Central memory CD4-positive, alpha-beta T cell (primary cell): ENCODE measurements at regions not wholly inside any gene's neighbourhood (a gene's known extent, or its start where the extent isn't known, plus 50 kb on each side); places are given as distances from the start of the nearest gene placed in this dataset.
"Not testable (repeated sequence)": the region's sequence is repeated elsewhere in the genome, so short reads cannot be mapped to it uniquely, and the experiment has no call there.

Source experiments
- DNase-seq: peaks from one replicate; pipeline ENCODE4 v3.0.0; 2022

DNA sequence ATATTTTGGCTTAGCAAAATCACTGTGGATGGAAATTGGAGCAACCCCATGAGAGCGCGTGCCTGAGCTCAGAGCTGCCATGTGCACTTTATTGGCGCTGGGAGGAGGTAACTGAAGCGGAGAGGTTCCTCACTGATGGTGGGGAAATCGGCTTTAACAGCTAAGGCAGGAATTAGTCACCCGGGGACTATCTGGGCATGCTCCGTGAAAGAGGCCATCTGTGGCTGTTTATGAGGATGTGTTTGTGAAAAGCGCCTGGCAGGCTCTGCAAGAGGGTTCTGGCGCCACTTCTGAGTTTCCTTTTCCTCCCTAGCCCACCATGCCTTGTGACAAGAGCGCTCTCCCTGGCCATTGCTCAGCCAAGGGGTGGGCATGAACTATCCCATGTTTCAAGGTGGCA, 815.6 kb downstream of the UQCRFS1 start:
- DNase-seq, result no peak

DNA sequence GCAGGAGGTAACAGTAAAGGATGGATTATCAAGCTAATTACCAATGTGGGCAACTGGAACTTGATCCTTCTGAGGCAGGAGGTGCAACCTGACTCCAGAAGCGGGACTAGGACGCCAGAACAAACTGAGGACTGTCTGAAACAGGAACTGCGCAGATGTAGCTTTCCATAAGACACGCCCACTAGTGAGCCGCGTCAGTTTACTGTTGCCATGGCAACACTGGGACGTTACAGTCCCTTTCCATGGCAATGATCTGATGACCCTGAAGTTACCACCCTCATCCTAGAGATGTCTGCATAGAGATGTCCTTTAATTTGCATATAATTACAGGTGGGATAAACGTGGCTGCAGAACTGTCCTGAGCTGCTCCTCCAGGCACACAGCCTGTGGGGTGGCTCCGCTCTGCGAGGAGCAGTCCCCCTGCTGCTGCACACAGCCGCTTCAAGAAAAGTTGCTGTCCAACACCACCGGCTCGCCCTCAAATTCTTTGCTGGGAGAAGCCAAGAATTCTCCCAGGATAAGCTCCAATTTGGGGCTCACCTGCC, 816.6 kb downstream of the UQCRFS1 start:
- DNase-seq, result no peak

DNA sequence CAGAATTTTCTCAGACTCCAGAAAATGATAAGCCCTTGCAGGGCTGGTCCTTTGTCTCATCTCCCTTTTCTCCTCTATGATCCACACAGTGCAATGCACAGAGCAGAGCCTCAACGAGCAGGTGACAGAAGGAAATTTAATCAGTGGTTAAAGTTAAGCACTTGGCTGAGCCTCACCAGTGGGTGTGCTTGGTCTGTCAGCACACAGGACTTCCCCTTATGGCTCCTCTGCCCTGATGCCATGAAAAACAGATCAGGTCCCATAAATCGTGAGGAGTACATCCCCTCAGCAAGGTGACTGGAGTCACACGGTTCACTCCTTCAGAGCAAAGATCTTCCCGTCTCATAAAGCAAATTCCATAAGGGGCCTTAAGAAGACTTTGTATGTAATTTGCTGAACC, 818.2 kb downstream of the UQCRFS1 start:
- DNase-seq, result no peak

DNA sequence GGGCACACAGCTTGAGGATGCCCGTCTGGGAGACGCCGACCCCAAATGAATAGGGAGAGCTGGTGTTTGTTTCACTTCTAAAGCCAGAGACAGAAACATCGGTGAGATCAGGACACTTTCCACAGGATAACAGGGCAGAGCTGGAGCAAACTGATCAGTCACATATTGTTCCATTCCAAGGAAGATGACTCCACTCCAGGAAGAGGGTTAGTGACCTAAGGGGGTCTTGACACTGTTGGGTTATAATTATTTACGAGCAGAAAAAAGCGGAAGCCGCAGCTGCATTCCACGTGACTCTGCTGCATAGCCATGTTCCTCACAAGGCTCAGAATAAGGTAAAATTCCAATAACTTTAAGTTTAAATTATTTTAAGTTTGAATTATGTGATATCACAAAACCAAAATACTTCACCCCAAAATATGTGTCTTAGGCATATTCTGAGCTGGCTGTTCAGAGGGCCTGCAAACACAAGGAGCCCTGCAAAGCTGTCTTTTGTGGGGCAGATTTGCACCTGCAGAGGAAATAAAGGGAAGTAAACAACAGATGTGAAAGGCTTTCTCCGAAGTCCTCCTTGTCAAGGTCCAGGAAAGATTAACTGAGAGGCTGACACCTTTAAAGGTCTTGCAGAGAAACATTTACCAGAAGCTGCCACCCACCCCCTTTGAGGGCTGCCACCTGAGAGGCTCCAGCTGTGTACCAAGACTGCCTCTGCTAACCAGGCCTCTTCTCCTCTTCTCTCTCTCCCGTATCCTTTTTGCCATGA, 819.2 kb downstream of the UQCRFS1 start:
- no peak for DNase-seq

DNA sequence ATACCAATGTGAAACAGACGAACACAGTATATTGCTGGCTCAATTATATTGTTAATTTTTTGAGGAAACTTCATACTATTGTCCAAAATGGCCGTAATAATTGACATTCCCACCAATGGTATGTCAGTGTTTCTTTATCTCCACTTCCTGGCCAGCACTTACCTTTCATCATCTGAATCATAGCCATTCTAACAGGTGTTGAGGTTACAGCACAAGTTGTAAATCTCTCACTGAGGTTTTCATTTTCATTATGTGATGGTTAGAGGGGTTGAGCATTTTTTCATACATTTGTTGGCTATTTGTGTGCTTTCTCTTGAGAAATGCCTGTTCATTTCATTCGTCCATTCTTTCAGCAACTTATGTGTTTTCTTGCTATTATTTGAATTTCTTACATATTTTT, 824.0 kb downstream of the UQCRFS1 start:
- no peak for DNase-seq

DNA sequence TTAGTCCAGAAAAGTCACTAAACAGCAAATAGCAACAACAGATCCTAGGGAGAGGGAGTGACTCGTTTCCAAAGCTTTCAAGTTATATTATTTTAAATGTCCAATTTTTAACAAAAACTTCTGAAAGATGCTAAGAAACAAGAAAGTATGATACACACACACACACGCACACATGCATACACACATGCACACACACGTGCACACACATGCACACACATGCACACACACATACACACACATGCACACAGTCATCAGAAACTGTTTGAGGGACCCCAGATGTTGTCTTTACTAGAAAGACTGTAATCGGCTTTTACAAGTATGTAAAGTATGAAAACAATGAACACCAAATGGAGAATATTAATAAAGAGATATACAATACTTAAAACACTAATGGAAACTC, 825.4 kb downstream of the UQCRFS1 start:
- DNase-seq, result no peak

DNA sequence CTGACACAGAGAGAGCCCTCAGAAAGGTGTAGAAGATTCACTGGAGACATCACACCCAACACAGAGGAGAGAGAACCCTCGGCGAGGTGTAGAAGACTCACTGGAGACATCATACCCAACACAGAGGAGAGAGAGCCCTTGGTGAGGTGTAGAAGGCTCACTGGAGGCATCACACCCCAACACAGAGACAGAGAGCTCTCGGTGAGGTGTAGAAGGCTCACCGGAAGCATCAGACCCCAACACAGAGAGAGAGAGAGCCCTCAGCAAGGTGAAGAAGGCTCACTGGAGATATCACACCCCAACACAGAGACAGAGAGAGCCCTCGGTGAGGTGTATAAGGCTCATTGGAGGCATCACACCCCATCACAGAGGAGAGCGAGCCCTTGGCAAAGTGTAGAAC, 826.5 kb downstream of the UQCRFS1 start:
- no peak for DNase-seq

DNA sequence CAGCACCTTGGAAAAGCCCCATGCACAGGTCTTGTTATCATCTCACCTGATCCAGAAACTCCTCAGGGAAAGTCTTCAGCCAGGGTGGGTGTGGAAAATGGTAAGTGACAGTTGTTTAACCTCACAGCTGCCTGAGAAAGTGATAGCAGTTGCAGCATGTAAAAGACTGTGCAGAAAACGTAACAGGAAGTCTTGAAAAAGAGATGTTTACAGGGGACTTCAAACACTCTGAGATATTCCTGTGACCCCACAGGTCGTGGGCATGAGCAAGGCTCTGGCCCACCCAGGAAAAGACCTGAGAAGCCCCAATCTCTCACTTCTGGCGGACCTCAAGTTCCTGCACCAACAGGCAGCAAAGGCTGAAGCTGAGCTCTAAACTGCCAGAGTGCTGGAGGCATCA, 826.9 kb downstream of the UQCRFS1 start:
- DNase-seq, result no peak

DNA sequence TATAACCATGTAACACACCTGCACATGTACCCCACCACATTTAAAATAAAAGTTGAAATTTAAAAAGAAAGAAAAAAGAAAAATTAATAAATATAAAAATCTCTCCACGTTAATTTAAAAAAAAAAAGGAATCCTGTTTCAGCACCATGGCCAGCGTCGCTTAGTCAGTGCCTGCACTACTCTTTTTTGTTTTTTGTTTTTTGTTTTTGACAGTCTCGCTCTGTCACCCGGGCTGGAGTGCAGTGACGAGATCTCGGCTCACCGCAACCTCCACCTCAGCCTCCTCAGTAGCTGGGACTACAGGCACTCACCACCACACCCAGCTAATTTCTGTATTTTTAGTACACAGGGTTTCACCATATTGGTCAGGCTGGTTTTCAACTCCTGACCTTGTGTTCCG, 835.9 kb downstream of the UQCRFS1 start:
- DNase-seq, result no peak

DNA sequence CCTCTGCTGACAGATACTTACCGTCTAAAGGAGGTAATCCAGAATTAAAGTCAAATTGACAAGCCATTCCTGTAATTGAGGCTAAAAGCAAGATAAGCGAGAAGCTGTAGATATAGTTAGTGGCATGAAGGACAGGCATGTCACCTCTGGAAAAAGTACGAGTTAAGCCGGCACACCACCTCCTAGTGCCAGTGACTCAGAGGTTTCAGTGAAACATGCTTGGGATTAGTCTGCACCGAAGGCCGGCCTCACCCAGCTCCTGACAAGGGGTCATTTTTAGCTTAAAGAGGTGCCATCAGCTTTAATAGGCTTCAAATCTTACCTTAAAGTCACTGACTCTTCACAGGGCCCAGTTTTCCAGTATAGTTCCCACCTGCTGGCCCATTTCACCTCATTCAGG, 838.0 kb downstream of the UQCRFS1 start:
- DNase-seq, result no peak

DNA sequence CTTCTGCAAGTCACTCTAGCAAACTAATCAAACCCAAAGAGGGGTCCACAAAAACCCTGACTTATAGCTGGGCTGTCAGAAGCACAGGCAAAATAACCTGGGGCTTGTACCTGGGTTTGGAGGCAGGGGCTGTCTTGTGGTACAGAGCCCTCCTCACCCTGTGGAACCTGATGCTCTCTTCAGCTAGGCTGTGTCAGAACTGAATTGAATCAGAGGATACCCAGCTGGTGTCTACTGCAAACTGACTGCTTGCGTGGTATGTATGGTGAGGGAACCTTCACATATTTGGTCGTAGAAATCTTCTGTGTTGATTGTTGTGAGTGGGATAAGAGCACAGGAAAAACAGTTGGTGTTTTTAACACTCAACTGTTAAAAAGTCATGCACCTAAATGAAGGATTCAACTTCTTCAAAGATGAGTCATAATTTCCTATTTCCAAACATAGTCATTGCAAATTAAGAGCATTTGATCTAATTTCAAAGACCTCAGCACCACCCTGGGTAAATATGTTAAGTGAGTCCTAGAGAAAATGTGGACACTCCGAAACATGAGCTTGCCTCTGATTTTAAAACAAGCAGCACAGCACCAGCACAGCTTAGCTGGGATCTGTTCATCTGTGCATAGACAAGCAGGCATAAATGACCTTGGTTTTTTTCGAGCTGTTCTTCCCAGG, 840.2 kb downstream of the UQCRFS1 start:
- DNase-seq, result no peak

DNA sequence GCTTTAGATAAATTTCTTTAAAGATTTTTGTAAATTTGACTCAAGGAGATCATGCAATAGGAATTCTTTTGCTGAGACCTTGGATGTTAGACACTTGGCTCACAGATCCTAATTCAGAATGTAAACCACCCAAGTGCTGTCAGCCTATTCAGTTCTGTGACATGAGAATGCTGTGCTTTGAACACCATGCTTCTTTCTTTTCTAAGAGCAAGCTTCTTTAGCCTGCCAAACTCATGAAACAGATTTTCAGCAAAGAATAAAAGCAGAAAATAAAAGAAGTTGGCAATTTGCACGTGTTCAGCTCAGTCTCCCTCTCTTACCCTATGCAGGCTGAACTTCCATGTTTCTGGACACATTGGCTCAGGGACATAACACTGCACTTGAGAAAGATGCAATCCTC, 845.8 kb downstream of the UQCRFS1 start:
- no peak for DNase-seq

DNA sequence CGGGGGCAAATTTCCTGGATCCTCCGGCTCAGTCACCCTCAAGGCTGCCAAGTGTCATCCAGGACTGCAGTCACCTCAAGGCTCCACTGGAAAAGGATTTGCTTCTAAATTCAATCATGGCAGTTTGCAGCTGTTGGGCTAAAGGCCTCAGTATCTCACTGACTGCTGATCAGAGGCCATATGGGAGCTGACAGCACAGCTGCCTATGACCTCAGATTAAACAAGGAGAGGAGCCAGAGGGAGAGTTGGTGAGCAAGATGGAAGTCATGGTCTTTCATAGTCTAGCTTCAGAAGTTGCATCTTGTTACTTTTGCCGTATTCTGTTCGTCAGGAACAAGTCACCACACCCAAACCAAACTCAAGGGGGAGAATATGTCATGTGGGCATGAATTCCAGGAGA, 849.7 kb downstream of the UQCRFS1 start:
- DNase-seq, result no peak

DNA sequence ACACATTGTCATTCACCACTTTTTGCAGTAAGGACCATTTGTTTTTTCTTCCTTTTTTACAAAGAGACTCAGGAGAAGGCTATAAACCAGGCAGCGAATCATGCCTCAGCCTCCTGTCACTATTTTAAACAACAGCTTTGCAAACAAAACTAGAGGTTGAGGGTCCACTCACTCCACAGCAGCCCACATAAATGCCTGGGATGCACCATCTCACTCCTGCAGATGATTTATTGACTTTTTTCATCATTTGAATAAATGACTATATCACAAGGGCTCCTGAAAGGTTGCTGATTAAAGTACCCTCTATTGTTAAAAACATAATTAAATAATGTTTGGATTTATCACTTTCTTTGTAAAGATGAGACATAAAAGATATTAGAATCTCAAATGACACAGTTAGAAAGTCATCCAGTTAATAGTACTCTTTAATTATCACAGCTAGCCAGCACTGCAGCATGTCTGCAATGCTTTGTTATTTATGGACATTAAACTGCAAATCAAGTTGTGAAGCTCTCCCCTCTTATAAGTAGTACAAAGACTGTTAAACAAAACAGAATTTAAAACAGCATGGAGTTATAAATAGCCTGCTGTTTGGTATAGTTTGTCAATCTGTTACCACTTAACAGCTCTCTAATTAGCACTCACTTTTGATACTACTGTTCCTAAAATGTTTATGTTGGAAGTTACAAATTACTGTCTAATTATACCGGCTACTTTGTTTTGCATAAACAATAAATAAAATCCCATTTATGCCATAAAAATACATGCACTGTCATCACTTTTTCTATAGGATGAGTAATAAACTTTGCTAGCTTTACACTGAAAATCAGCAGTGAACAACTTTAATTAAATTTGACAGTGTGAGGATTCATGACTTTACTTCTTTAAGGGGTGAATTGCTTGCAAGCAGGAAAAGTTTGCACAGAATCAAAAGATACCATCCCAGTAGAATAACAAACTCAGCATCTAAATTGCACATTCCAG, 853.2 kb downstream of the UQCRFS1 start:
- no peak for DNase-seq

DNA sequence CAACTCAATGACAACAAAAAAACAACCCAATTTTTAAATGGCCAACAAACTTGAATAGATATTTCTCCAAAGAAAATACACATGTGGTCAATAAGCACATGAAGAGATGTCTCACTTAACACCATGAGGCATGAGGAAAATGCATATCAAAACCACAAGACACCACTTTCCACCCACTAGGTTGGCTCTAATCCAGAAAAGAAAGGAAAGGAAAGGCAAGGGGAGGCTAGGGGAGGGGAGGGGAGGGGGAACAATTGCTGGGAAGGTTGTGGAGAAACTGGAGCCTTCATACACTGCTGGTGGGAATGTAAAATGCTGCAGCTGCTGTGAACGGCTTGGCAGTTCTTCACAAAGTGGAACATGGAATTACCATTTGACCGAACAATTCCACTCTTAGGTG, 854.3 kb downstream of the UQCRFS1 start:
- no peak for DNase-seq

DNA sequence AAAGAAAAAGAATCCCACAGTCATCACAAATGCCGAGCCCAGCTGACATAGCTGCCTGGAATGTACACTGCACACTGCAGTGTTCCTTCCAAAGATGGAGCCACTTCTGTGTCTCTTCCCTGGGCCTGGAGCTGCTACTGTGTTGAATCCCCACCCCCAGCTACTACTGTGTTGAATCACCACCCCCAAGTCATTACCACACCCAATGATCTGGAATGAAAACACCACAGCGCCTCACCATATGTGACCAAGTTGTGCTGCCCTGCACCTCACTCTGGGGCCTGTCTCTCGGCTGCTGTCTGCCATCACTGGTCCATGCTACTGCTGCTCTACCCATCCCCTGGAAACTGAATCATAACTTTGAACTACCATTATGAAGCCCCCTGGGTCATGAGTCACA, 861.2 kb downstream of the UQCRFS1 start:
- no peak for DNase-seq

DNA sequence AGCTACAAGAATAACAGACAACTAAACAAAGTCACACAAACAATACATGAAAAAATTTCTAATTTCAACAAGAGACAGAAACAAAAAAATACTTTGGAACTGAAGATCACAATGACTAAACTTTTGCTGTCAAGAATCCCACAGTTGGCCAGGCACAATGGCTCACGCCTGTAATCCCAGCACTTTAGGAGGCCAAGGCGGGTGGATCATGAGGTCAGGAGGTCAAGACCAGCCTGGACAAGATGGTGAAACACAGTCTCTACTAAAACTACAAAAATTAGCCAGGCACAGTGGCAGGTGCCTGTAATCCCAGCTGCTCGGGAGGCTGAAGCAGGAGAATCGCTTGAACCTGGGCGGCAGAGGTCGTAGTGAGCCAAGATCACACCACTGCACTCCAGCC, 861.6 kb downstream of the UQCRFS1 start:
- DNase-seq, result not testable (repeated sequence)

DNA sequence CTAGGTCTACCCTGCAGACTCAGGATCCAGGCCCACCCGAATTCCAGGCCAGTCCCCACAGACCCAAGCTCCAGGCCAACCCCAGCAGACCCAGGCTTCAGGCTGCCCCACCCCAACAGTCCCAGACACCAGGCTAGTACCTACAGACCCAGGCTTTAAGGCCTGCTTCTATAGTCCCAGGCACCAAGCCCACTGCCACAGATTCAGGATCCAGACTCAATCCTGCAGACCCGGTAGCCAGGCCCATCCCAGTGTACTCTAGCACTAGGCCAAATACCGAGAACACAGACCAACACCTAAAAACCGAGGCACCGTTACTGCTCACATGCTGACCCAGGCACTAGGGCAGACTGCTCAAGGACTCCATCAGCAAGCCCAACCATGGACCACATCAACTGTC, 862.3 kb downstream of the UQCRFS1 start:
- DNase-seq, result no peak

DNA sequence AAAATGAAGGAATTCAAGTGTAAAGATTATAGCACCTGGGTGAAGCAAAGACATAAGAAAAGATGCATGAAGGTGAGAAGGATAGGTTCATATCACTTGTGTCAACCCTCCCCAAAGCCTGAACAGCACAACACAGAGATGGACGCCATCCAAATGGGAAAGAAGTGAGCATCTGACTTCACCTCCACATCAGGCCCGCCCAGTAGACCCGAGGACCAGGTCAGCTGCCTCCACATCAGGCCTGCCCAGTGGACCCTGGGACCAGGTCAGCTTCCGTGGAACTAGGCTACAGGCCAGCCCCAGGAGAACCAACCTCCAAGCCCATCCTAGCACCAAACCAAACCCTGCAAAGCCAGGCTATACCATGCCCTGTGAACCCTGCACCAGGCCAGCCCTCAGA, 862.9 kb downstream of the UQCRFS1 start:
- no peak for DNase-seq

DNA sequence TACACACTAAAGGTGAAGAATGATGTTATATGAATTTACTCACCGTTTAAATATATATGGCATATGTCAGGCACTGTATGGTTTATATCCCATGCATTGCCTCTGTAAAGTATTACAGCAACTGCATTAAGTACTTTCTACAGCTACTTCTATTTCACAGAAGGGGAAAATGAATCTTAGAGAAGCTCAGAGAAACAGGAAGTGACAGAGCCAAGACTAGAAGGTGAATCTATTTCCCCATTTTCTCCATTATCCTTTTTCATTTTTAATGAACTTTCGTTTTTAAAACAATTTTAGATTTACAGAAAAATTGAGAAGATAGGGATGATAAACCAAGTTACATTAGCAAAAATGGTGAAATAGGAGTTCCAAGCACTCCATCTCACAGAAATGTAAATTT, 863.3 kb downstream of the UQCRFS1 start:
- no peak for DNase-seq

DNA sequence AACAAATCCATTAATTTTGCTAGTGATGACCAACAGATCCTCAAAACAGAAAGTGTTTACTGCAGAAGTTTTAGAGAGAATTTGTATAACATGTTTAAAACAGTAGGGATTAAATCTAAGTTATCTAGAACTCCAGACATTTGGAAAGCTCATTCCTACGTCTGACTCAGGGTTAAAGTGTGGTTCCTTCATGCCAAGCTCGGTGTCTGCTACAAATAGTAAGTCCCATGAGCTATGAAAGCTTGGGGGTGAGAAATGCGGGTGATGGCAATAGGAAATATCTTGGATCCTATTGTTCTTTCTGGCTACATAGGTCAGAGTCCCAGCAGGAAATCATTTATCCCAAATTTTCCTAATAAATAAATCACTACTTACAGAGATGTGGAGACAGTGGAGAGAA, 867.1 kb downstream of the UQCRFS1 start:
- DNase-seq, result no peak

DNA sequence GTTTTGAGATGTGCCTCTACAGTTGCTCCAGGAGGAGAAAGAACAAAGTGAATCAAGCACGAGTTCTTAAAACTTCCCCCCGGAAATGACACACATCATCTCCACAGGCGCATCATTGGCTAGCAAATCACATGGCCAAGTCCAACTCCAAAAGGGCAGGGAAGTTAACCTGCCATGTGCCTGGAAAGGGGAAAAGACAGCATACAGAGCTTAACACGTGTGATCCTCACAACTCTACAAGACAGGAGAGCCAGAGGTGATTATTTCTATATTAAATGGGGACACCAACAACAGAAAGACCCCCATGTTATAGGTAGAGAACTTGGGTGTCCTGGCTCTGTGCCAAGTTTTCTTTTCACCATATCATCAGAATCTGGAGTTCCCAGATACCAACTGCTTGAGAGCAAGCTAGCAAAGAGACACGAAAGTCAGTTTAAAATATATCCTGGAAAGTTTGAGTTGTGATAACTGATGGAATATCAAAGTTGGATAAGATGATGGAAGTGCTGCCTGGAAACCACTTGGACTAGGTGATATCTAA, 871.1 kb downstream of the UQCRFS1 start:
- DNase-seq, result no peak

DNA sequence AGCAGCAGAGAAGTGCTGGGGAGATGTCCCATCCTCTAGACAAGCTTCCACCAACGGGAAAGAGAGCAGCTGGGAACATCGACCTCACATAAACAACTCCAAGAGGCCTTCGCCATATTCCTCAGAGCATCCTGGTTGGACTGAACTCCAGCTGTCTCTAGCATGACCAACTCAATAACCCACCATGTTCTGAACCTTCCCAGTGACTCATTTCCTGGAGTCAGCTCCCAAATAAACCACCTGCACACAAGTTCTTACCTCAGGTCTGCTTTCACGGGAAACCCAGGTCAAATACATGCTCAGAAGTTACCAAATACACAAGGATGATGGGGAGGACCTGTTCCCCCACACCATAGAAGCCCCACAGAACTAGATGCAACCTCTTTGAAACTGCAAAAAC, 878.5 kb downstream of the UQCRFS1 start:
- no peak for DNase-seq
